Psoas muscle (tissue), 7 donors: ENCODE measurements at regions not wholly inside any gene's neighbourhood (a gene's known extent, or its start where the extent isn't known, plus 50 kb on each side); places are given as distances from the start of the nearest gene placed in this dataset.

Source experiments
- ATAC-seq, 4 donors: fragments of 200-7000 bp; cut with Tn5 transposase; one replicate each; pipeline ENCODE4 v1.9.1; 2020; ENCODE audit warnings: moderate library complexity in 3 of 4, mild to moderate bottlenecking in 2 of 4
- DNase-seq, 2 donors: peaks; one replicate each; pipeline ENCODE4 v3.0.0-alpha.2; 2020
- H3K27ac ChIP-seq: fragments of 200-600 bp; one replicate; pipeline ENCODE4 v1.8.0; 2022
- H3K27me3 ChIP-seq, 3 donors: fragments of 200-600 bp in 1 of 3; one replicate each; pipeline versions ENCODE4 v1.6.1 to v1.8.0; 2013 to 2022; ENCODE audit warnings: low read length in 2 of 3, mild to moderate bottlenecking in 2 of 3, moderate library complexity in 1 of 3; ENCODE audit not compliant: insufficient read depth in 3 of 3
- H3K36me3 ChIP-seq, 2 donors: fragments of 200-600 bp in 1 of 2; one replicate each; pipeline versions ENCODE4 v1.6.1 to v1.8.0; 2013 to 2022; ENCODE audit warnings: low read depth in 1 of 2, mild to moderate bottlenecking in 1 of 2, moderate library complexity in 1 of 2; ENCODE audit not compliant: insufficient read depth in 1 of 2
- H3K4me1 ChIP-seq: fragments of 200-600 bp; one replicate; pipeline ENCODE4 v1.8.0; 2022
- H3K4me3 ChIP-seq: fragments of 200-600 bp; one replicate; pipeline ENCODE4 v1.8.0; 2022; ENCODE audit warnings: mild to moderate bottlenecking
- H3K9me3 ChIP-seq: fragments of 200-600 bp; one replicate; pipeline ENCODE4 v1.8.0; 2022
- WGBS, 3 donors: extraction: QIAGEN DNeasy Blood & Tissue Kit; methylation state at CpG; one replicate each; pipeline versions ENCODE4 v1.1.6 to v1.1.7; 2013; 5-methylcytosine and 5-hydroxymethylcytosine counted together
- intact Hi-C, 2 donors: fragments of 100-400 bp; cut with DNase I; formaldehyde crosslinking; loops; one replicate each; pipeline versions ENCODE4 v1.11.0 to v1.14.2; 2022
- TF ChIP-seq, protein P1 (sequence below): fragments of 200-600 bp; IDR thresholded peaks from one replicate; pipeline ENCODE4 v1.8.0; 2022; ENCODE audit warnings: antibody characterized with exemption
- donor health status: healthy with polysubstance abuse.
- donor health status: DM: no; HTN: no; CAD: no; lungs with moderate emphysema.
- donor health status: Bipolar disorder and iron deficiency.
- donor health status: healthy.
- donor health status: DM: yes; HTN: yes; CAD: no.
- donor health status: DM: no; HTN: no; CAD: no.
- donor health status: DM: yes; HTN: yes; CAD: no.

DNA sequence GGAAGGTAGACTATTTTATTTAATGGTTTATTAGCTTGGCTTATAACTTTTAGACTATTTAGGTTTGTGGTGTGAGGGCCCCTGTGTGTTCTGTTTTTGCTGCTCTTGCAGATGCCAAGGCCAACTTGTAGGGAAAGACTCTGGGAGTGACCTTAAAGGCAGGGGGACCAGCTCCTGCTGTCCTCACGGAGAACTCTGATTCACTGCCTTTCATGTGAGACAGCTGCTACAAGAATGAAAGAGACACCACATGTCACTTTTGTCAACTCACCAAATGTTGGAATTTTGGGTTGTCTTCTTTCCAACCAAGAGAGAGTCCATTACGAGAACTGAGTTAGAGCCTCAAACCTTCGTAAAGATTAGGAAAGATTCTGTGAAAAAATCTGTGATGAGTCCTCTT is 258.3 kb upstream of the ADAMTSL1 start:
- ATAC-seq = no peak
- TF ChIP-seq, protein P1, sequence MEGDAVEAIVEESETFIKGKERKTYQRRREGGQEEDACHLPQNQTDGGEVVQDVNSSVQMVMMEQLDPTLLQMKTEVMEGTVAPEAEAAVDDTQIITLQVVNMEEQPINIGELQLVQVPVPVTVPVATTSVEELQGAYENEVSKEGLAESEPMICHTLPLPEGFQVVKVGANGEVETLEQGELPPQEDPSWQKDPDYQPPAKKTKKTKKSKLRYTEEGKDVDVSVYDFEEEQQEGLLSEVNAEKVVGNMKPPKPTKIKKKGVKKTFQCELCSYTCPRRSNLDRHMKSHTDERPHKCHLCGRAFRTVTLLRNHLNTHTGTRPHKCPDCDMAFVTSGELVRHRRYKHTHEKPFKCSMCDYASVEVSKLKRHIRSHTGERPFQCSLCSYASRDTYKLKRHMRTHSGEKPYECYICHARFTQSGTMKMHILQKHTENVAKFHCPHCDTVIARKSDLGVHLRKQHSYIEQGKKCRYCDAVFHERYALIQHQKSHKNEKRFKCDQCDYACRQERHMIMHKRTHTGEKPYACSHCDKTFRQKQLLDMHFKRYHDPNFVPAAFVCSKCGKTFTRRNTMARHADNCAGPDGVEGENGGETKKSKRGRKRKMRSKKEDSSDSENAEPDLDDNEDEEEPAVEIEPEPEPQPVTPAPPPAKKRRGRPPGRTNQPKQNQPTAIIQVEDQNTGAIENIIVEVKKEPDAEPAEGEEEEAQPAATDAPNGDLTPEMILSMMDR = no peak
- Histone ChIP-seq H3K27ac (no peak overlapping the region), H3K9me3 (peaks cover 6% of the 10 kb centered on the region), H3K4me1 (no peaks in the 10 kb centered on the region), H3K36me3 (no peaks in the 10 kb centered on the region), H3K4me3 (no peak overlapping the region), H3K27me3 (no peaks in the 10 kb centered on the region)
- intact Hi-C loops = loop anchor here in 1 of 2 donors (10.0 kb wide), 1 partner anchor 681 kb away; no protein-coding TSS in a partner anchor
- no peak for DNase-seq
- WGBS, 3 donors = 45 to 63% (median 57%) methylated on average over 3 of the region's 3 CpGs

DNA sequence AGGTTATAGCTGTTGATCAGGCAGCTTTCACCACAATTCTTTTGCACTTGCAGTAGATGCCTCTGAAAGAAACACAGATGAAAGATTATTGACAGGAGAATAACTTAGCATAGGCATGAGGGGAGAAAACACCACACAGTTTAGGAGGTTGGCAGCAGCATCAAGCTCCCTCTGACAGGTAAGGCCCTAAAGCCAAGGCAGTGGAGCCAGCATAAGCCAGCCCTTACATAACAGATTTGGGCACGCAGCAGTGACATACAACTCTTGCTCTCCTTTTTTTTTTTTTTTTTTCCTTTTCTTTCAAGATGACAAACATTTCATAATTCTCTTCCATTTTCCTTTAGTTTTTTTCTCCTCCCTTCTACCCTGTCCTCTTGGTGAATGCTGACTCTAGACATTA is 257.6 kb upstream of the ADAMTSL1 start:
- Histone ChIP-seq H3K27me3 (no peaks in the 10 kb centered on the region), H3K4me1 (no peaks in the 10 kb centered on the region), H3K4me3 (no peak overlapping the region), H3K27ac (no peak overlapping the region), H3K9me3 (peaks cover 6% of the 10 kb centered on the region), H3K36me3 (no peaks in the 10 kb centered on the region)
- TF ChIP-seq, protein P1 = no peak
- no peak for DNase-seq
- 45 to 71% (median 57%) methylated on average over 1 of the region's 1 CpG for WGBS, 3 donors
- no peak for ATAC-seq
- intact Hi-C loops = loop anchor here in 1 of 2 donors (10.0 kb wide), 1 partner anchor 682 kb away; no protein-coding TSS in a partner anchor

DNA sequence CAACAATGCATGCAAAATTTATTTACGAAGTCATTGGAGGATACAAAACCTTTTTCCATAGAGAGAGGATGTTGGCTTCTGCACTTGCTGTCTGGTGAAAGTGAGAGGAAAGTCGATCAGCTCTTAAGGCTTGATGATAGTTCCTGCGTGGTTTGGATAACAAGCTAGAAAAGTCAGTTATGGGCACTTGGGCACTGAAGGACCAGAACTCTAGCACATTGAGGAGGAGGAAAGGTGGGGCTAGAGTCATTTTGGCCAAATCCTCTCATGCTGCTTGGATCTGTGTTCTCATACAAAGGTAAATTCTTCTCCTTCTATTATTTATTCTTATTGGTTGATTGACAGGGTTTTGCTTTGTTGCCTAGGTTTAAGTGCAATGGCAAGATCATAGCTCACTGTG is 245.9 kb upstream of the ADAMTSL1 start:
- no peak for ATAC-seq
- H3K4me3 ChIP-seq = no peak overlapping the region
- H3K9me3 ChIP-seq = no peaks in the 10 kb centered on the region
- no peaks in the 10 kb centered on the region for H3K36me3 ChIP-seq
- intact Hi-C loops = no loop called here
- DNase-seq = no peak
- H3K27me3 ChIP-seq = peaks cover 0 to 6% (median 0%) of the 10 kb centered on the region in 3 donors
- no peaks in the 10 kb centered on the region for H3K4me1 ChIP-seq
- TF ChIP-seq, protein P1 = no peak
- no peak overlapping the region for H3K27ac ChIP-seq
- 71 to 77% (median 77%) methylated on average over 3 of the region's 3 CpGs for WGBS, 3 donors

DNA sequence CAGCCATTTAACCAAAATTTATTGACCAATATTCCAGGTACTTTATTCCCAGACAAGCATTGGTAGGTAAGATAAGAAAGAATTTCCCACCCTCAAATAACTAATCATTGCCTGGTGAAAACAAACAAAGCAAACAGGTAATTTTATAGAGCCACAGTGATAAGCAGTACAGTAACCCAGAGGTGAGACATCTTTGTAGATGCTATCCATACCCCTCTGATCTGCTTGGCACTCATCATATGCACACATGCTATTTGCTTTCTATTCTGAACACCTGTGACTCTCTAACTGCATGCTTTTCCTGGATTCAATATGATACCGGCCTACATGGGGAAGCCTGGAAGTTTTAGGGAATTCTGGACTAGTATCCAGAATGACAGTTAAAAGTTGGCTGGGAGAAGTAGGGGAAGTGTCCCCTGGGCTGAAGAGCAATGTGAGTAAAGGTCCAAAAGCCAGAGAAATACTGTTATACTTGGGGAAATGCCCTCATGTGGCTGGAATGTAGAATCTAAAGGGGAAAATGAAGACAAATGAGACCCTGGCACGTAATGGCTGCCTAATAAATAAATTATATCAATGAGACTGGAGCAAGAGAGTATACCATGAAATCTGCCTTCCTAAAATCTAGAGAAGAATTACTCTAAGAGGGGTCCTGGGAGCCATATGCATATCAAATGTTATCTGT is 243.8 kb upstream of the ADAMTSL1 start:
- Histone ChIP-seq H3K4me1 (no peaks in the 10 kb centered on the region), H3K9me3 (no peaks in the 10 kb centered on the region), H3K27me3 (peaks cover 0 to 6% (median 0%) of the 10 kb centered on the region in 3 donors), H3K4me3 (no peak overlapping the region), H3K27ac (no peak overlapping the region), H3K36me3 (no peaks in the 10 kb centered on the region)
- WGBS, 3 donors = 62 to 66% (median 65%) methylated on average over 2 of the region's 2 CpGs
- intact Hi-C loops = no loop called here
- no peak for DNase-seq
- TF ChIP-seq, protein P1 = no peak
- no peak for ATAC-seq

DNA sequence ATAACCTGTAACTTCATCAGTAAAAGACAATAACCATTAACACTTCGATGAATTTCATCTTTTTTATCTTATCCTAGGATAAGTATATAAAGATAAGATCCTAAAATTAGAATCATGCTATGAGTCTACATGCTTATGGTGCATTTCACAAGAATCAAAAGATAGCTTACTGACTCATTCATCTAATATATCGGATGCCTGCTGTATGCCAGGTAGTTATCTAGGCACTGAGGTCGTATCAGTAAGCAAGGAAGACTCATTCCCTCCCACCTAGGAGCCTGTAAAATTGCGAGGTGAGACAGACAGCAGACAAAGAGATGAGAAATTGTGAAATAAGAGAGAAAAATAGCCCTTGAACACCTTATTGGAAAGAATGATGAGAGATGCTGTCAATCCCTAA is 240.6 kb upstream of the ADAMTSL1 start:
- WGBS, 3 donors = 86 to 89% (median 89%) methylated on average over 4 of the region's 4 CpGs
- TF ChIP-seq, protein P1 = no peak
- DNase-seq (no peak), ATAC-seq (no peak)
- intact Hi-C loops = no loop called here
- Histone ChIP-seq H3K4me3 (no peak overlapping the region), H3K27me3 (peaks cover 0 to 6% (median 0%) of the 10 kb centered on the region in 3 donors), H3K9me3 (no peaks in the 10 kb centered on the region), H3K4me1 (no peaks in the 10 kb centered on the region), H3K36me3 (no peaks in the 10 kb centered on the region), H3K27ac (no peak overlapping the region)
